ENCODE measurements at regions not wholly inside any gene's neighbourhood (a gene's known extent, or its start where the extent isn't known, plus 50 kb on each side); places are given as distances from the start of the nearest gene placed in this dataset.

DNA sequence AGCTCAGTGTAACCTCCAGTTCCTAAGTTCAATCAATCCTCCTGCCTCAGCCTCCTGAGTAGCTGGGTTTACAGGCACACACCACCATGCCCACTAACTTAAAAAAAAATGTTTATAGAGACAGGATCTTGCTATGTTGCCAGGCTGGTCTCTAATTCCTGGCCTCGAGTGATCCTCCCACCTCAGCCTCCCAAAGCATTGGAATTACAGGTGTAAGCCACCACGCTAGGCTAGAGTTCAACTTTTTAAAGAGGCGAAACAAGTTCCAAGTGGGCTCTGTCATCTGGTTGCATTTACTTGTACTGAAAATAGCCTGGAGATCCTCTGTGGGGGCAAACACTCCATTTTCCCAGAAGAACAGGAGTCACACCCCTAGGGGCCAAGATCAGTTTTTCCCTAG lies 100.7 kb upstream of the RIPOR2 start:
- H3K27me3 ChIP-seq (ENCODE audit: control insufficient read depth, insufficient read depth, low read length), result no peaks in the 10 kb centered on the region
- peak overlapping the region; percentile 91 for H3K4me3 Mint-ChIP-seq
- no peaks in the 10 kb centered on the region for H3K9me3 ChIP-seq (ENCODE audit: control insufficient read depth, insufficient read depth, low read length)
- ATAC-seq, result no peak
- peaks cover 4% of the 10 kb centered on the region for H3K36me3 Mint-ChIP-seq
- intact Hi-C loops (cut with micrococcal nuclease), result no loop called here
- TF ChIP-seq, protein P1, sequence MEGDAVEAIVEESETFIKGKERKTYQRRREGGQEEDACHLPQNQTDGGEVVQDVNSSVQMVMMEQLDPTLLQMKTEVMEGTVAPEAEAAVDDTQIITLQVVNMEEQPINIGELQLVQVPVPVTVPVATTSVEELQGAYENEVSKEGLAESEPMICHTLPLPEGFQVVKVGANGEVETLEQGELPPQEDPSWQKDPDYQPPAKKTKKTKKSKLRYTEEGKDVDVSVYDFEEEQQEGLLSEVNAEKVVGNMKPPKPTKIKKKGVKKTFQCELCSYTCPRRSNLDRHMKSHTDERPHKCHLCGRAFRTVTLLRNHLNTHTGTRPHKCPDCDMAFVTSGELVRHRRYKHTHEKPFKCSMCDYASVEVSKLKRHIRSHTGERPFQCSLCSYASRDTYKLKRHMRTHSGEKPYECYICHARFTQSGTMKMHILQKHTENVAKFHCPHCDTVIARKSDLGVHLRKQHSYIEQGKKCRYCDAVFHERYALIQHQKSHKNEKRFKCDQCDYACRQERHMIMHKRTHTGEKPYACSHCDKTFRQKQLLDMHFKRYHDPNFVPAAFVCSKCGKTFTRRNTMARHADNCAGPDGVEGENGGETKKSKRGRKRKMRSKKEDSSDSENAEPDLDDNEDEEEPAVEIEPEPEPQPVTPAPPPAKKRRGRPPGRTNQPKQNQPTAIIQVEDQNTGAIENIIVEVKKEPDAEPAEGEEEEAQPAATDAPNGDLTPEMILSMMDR (IDR thresholded peaks at IDR 0.05), result no peak
- H3K27me3 Mint-ChIP-seq (ENCODE audit: low read depth in 2 of 2), result no peaks in the 10 kb centered on the region
- DNase-seq, result no peak
- peaks cover 3% of the 10 kb centered on the region for H3K36me3 ChIP-seq (ENCODE audit: control insufficient read depth, insufficient read depth, low read length)
- H3K4me1 ChIP-seq (ENCODE audit: control insufficient read depth, insufficient read depth, low read length), result peaks cover 50% of the 10 kb centered on the region
- peaks cover 60 to 80% of the 10 kb centered on the region in 2 donors for H3K4me1 Mint-ChIP-seq
- H3K27ac Mint-ChIP-seq, result peak overlapping the region; percentile 99 to 100
- peak overlapping the region; percentile 81 for H3K27ac ChIP-seq (ENCODE audit: low read length)
- no peaks in the 10 kb centered on the region for H3K9me3 Mint-ChIP-seq
- WGBS (ENCODE audit: insufficient coverage), result 91% methylated on average over 3 of the region's 3 CpGs
- no peak overlapping the region for H3K4me3 ChIP-seq (ENCODE audit: low read length)

DNA sequence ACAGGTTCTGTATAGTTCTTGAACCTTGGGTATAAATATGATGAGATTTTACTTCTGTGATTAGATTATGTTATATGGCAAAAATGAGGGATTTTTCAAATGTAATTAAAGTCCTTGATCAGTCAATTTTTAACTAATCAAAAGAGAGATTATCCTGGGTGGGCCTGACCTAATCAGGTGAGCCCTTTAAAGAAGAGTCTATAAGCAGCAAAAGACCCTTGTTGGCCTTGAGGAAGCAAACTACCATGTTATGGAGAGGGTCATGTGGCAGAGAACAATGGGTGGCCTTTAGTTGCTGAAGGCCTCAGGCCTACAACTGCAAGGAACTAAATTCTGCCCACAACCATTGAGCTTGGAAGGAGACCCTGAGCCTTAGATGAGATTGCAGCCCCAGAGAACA lies 102.5 kb upstream of the RIPOR2 start:
- no peak overlapping the region for H3K4me3 ChIP-seq (ENCODE audit: low read length)
- H3K36me3 ChIP-seq (ENCODE audit: control insufficient read depth, insufficient read depth, low read length), result no peaks in the 10 kb centered on the region
- H3K27me3 ChIP-seq (ENCODE audit: control insufficient read depth, insufficient read depth, low read length), result no peaks in the 10 kb centered on the region
- peak overlapping the region; percentile 100 for H3K4me3 Mint-ChIP-seq
- intact Hi-C loops (cut with micrococcal nuclease), result no loop called here
- peaks cover 63% of the 10 kb centered on the region for H3K4me1 ChIP-seq (ENCODE audit: control insufficient read depth, insufficient read depth, low read length)
- TF ChIP-seq, protein P1 (IDR thresholded peaks at IDR 0.05), result no peak
- no peaks in the 10 kb centered on the region for H3K9me3 Mint-ChIP-seq
- H3K4me1 Mint-ChIP-seq, result peaks cover 78 to 92% of the 10 kb centered on the region in 2 donors
- no peaks in the 10 kb centered on the region for H3K27me3 Mint-ChIP-seq (ENCODE audit: low read depth in 2 of 2)
- H3K9me3 ChIP-seq (ENCODE audit: control insufficient read depth, insufficient read depth, low read length), result no peaks in the 10 kb centered on the region
- ATAC-seq (no peak), DNase-seq (no peak)
- peaks cover 6% of the 10 kb centered on the region for H3K36me3 Mint-ChIP-seq
- H3K27ac ChIP-seq (ENCODE audit: low read length), result peak overlapping the region; percentile 54
- H3K27ac Mint-ChIP-seq, result peak overlapping the region; percentile 99 to 100

DNA sequence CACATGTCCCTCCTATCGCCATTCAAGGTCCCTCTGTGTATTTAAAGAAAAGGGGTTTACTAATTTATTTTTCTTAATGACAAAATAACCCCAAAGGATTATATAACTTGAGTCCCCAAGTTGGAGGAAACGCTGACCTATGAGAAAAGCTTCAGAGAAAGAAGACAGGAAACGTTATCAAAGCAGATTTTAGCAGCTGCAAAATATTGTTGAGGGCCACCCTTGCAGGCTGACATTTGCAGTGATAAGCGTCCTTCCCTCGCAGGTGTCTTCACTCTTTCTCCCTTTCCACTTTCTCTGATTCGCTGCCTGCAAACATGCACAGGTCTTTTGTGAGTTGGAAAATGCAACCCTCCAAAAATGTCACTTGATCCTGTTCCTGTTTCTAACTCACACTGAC lies 103.2 kb upstream of the RIPOR2 start:
- TF ChIP-seq, protein P1 (IDR thresholded peaks at IDR 0.05), result no peak
- Mint-ChIP-seq H3K36me3 (peaks cover 6% of the 10 kb centered on the region), H3K4me3 (peak overlapping the region; percentile 100), H3K27ac (peak overlapping the region; percentile 99 to 100), H3K9me3 (no peaks in the 10 kb centered on the region), H3K27me3 (ENCODE audit: low read depth in 2 of 2) (no peaks in the 10 kb centered on the region), H3K4me1 (peaks cover 80 to 89% of the 10 kb centered on the region in 2 donors)
- Histone ChIP-seq H3K4me1 (ENCODE audit: control insufficient read depth, insufficient read depth, low read length) (peaks cover 68% of the 10 kb centered on the region), H3K27ac (ENCODE audit: low read length) (peak overlapping the region; percentile 54), H3K27me3 (ENCODE audit: control insufficient read depth, insufficient read depth, low read length) (no peaks in the 10 kb centered on the region), H3K9me3 (ENCODE audit: control insufficient read depth, insufficient read depth, low read length) (no peaks in the 10 kb centered on the region), H3K36me3 (ENCODE audit: control insufficient read depth, insufficient read depth, low read length) (no peaks in the 10 kb centered on the region), H3K4me3 (ENCODE audit: low read length) (no peak overlapping the region)
- DNase-seq, result peak in 1 of 2 donors; percentile 48
- WGBS (ENCODE audit: insufficient coverage), result 3% methylated on average over 5 of the region's 6 CpGs
- ATAC-seq, result no peak
- intact Hi-C loops (cut with micrococcal nuclease), result no loop called here

DNA sequence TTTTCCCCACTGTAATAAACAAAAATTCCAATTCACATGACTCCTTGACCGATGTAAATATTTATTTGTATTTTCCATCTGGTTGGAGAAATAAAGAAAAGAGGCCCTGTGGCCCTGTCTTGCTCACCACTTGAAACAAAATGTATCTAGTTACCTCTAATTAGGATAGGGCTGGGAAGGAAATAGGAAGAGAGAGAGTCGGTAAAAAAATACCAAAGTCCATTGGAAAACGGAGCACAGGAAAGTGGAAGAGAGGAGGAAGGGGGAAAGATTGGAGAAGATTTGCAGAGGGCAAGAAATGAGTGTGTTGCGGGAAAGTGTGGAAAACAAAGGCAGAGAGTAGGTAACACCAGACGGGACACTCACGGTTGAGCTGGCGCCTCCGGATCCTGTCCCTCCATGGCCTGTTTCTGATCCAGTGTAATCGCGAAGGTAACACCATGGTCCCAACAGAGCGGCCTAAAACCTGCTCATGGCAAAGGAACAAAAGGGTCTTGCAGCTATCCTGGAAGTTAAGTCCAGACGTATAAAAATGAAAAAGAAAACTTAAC lies 105.8 kb upstream of the RIPOR2 start:
- WGBS (ENCODE audit: insufficient coverage), result 2% methylated on average over 10 of the region's 12 CpGs
- Mint-ChIP-seq H3K4me1 (peaks cover 54 to 65% of the 10 kb centered on the region in 2 donors), H3K27ac (peak overlapping the region; percentile 99 to 100), H3K27me3 (ENCODE audit: low read depth in 2 of 2) (peaks cover 0 to 2% of the 10 kb centered on the region in 2 donors), H3K9me3 (no peaks in the 10 kb centered on the region), H3K4me3 (peak overlapping the region; percentile 100), H3K36me3 (peaks cover 6% of the 10 kb centered on the region)
- TF ChIP-seq, protein P1 (IDR thresholded peaks at IDR 0.05), result no peak
- H3K4me1 ChIP-seq (ENCODE audit: control insufficient read depth, insufficient read depth, low read length), result peaks cover 49% of the 10 kb centered on the region
- no peaks in the 10 kb centered on the region for H3K27me3 ChIP-seq (ENCODE audit: control insufficient read depth, insufficient read depth, low read length)
- DNase-seq (peak in 1 of 2 donors; percentile 56), ATAC-seq (peak; percentile 19 to 35 (median 32))
- intact Hi-C loops (cut with micrococcal nuclease), result no loop called here
- no peaks in the 10 kb centered on the region for H3K36me3 ChIP-seq (ENCODE audit: control insufficient read depth, insufficient read depth, low read length)
- peak overlapping the region; percentile 86 for H3K27ac ChIP-seq (ENCODE audit: low read length)
- H3K4me3 ChIP-seq (ENCODE audit: low read length), result peak overlapping the region; percentile 58
- H3K9me3 ChIP-seq (ENCODE audit: control insufficient read depth, insufficient read depth, low read length), result no peaks in the 10 kb centered on the region

Measured in natural killer cell (primary cell).